NT2/D1 (cell line): ENCODE measurements at regions not wholly inside any gene's neighbourhood (a gene's known extent, or its start where the extent isn't known, plus 50 kb on each side); places are given as distances from the start of the nearest gene placed in this dataset.
"Not testable (repeated sequence)": the region's sequence is repeated elsewhere in the genome, so short reads cannot be mapped to it uniquely, and the experiment has no call there.

Experiments used
- YY1 ChIP-seq: IDR thresholded peaks from 2 replicates; pipeline ENCODE4 v1.6.1; 2011; ENCODE audit not compliant: insufficient read length, insufficient read depth
- ZNF274 ChIP-seq: IDR thresholded peaks from 2 replicates; pipeline ENCODE4 v1.6.1; 2011; ENCODE audit warnings: mild to moderate bottlenecking, low read depth, low read length

GRCh38 chr1:148386031-148386398 is 97.1 kb downstream of the PPIAL4G start:
- TF ChIP-seq YY1, ZNF274: not testable (repeated sequence)
